ENCODE measurements at regions not wholly inside any gene's neighbourhood (a gene's known extent, or its start where the extent isn't known, plus 50 kb on each side); places are given as distances from the start of the nearest gene placed in this dataset.
"Not testable (repeated sequence)": the region's sequence is repeated elsewhere in the genome, so short reads cannot be mapped to it uniquely, and the experiment has no call there.

DNA sequence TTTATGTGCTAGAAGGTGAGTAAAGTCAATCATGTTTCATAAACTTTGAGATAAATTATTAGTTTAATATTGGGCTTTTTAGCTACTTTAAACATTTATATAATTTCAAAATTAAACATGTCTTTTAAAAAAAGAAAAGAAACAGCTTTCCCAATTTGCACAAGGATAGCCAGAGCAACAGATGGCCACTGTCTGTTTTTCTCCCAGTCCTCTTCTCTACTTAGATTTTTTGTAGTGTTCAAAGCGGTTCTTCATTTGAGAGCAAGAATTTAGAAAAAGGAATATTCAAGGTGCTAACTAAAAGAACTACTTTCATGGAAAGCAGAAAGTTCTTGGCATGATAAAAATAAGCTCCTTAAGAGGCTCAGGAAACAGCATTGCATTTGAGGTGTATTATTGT lies 128.3 kb upstream of the MIR17HG start:
- DNase-seq (ENCODE audit: low read depth): no peak

DNA sequence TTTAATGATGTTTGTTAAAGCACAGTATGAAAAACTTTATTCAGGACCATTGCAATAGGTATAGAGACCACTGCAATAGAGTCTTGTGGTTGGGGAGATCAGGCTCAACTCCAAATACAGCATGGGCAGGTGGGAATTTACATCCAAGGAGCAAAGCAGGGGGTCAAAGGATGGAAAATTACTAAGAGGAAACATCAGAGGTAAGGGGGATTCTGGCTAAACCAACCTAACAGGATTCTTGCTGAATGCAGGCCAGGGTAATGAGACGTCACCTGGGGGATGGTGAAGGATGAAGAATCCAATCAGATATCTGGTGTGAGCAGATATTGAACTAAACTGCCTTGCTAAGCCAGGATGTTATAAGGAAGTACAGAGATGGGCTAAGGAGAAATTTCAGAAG lies 126.6 kb upstream of the MIR17HG start:
- DNase-seq (ENCODE audit: low read depth): no peak

GRCh38 chr13:91228108-91228507 lies 119.4 kb upstream of the MIR17HG start:
- no peak for DNase-seq (ENCODE audit: low read depth)

DNA sequence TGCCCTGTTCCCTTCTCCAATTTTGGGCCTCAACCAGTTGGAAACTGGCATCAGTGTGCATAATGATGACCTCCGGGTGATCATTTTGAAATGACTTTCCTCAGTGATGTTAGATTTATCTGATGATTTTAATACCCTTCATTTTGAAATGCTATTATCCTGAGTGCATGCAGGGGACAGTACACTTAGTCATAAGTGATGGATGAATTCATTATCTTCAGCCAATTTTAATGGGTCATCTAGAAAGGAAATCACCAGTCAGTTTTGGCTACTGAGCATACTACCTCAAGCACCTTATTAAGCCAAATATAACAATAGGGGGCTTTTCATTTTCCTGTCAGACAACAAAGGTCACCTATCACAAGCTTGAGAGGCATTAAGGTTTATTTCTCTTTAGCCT lies 118.5 kb upstream of the MIR17HG start:
- no peak for DNase-seq (ENCODE audit: low read depth)

DNA sequence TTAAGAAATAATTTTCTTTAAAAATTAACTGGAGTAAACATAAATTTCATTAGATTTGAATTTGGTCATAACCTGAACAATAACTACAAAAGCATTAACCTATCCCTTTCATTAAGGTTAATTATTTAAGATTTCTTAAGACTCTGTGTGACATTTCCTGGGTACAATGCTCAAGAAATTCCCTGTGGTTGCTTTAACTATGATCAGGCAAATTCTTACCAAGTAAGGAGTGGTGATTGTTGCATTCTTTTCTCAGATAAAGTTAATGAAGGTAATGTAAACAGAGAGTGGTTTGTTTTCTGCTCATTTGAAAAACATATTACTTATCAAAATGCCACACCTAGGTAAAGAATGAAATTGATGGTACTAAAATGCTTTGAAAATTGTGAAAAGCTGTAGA lies 114.8 kb upstream of the MIR17HG start:
- DNase-seq (ENCODE audit: low read depth): no peak

- DNase-seq (ENCODE audit: low read depth): no peak
These were observed 114.2 kb upstream of the MIR17HG start for GRCh38 chr13:91233291-91233690.

DNA sequence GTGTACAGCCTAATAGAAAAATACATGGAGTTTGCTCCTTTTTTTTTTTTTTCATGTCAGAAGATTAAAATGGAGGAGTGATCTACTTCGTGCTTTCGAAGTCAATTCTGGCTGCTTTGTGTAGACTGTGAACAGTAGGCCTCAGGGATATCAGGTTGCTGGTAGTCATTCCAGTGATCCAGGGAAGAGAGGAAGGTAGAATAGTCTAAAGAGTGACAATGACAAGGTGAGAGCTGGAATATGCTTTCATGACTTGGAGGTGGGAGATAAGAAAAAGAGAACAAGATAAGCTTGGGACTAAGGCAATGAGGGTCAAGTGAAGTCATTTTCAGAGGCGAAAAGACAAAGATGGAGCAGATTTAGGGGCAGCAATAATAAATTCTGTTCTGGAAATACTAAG lies 111.3 kb upstream of the MIR17HG start:
- no peak for DNase-seq (ENCODE audit: low read depth)

- no peak for DNase-seq (ENCODE audit: low read depth)
These were observed 110.6 kb upstream of the MIR17HG start for GRCh38 chr13:91236921-91237320.

DNA sequence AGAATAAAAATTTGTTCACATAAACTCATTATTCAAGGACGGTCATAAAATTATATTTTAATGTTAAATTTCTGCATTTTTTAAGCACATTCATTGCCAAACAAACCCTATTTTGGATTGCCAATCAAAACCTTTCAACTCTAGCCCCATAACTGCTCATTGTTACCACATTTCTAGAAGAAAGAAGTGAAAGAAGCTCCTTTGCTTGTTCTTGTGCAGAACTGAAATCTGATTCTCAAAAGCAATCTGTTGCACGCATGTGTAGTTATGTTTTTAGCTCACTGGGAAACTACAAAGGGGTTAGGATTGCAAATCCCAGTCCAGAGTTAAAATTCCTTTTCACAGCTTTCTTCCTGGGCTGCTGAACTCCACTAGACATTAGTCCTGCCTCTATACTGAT lies 109.5 kb upstream of the MIR17HG start:
- DNase-seq (ENCODE audit: low read depth): no peak

DNA sequence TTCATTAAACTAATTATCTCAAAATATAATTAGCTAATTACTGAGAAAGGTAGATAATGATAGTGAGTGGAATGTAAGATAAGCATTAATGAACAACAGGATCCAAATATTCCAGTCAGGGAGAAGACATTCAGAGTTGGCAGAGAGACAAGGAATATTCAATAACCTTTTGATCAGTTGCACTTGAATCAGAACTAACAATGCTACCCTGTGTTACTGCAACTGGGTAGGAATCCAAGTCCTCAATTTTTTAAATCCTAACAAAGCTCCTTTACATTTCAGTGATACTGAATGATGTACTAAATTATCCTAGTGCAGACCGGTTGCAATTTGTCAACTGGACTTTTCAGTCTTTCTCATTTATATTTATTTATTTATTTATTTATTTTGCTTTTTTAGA lies 107.1 kb upstream of the MIR17HG start:
- no peak for DNase-seq (ENCODE audit: low read depth)

- DNase-seq (ENCODE audit: low read depth): no peak
These were observed 106.1 kb upstream of the MIR17HG start for GRCh38 chr13:91241221-91241933.

- DNase-seq (ENCODE audit: low read depth): no peak
These were observed 104.8 kb upstream of the MIR17HG start for GRCh38 chr13:91242652-91243051.

GRCh38 chr13:91245288-91245687 lies 102.2 kb upstream of the MIR17HG start:
- DNase-seq (ENCODE audit: low read depth): no peak

- DNase-seq (ENCODE audit: low read depth): no peak
These were observed 99.7 kb upstream of the MIR17HG start for GRCh38 chr13:91247768-91248167.

GRCh38 chr13:91248249-91248648 lies 99.2 kb upstream of the MIR17HG start:
- DNase-seq (ENCODE audit: low read depth): no peak

DNA sequence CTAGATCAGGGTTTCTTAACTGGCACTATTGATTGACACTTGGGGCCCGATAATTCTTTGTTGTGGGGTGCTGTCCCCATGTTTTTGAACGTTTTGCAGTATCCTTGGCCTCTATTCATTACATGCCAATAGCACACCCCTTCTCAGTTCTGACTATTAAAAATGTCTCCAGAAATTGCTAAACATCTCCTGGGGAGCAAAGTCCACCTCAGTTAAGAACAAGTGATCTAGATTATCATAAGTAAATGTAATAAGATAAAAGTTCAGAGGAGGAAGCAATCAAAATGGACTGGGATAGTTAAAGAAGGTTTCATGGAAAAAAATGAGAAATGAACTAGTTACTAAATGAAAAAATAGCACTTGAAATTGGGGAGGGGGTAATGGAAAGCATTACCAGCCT lies 98.1 kb upstream of the MIR17HG start:
- DNase-seq (ENCODE audit: low read depth): no peak

DNA sequence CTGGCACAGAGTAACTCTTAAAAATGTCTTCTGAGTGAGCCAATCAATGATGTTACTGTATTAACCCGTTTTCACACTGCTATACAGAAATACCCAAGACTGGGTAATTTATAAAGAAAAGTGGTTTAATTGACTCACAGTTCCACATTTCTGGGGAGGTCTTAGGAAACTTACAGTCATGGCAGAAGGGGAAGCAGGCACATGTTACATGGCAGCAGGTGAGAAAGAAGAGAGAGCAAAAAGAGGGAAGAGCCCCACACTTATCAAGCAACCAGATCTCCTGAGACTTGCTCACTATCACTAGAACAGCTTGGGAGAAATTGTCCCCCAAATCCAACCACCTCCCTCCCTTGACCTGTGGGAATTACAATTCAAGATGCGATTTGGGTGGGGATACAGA lies 97.6 kb upstream of the MIR17HG start:
- DNase-seq (ENCODE audit: low read depth): no peak

GRCh38 chr13:91251573-91251972 lies 95.9 kb upstream of the MIR17HG start:
- not testable (repeated sequence) for DNase-seq (ENCODE audit: low read depth)

GRCh38 chr13:91264484-91264883 lies 83.0 kb upstream of the MIR17HG start:
- DNase-seq (ENCODE audit: low read depth): no peak

GRCh38 chr13:91269237-91269636 lies 78.2 kb upstream of the MIR17HG start:
- no peak for DNase-seq (ENCODE audit: low read depth)

DNA sequence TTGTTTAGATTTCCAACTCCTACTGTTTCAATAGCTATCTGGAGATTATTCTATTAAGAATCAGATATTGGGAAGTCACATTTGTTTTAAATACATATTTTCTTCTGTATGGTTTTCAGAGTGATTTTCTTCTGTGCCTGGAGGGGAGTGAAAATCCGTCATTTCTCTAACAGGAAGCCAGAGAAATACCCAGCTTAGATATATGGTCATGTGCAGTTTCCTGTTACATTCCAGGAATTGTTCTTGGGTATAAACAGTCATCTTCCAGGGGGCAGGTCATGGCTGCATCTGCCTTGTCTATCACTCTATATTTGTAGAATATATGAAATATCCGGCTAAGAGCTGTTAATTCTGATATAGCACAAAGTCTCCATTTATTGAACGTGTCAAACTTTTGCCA lies 77.5 kb upstream of the MIR17HG start:
- DNase-seq (ENCODE audit: low read depth): no peak

GRCh38 chr13:91272235-91272777 lies 75.2 kb upstream of the MIR17HG start:
- DNase-seq (ENCODE audit: low read depth): no peak

DNA sequence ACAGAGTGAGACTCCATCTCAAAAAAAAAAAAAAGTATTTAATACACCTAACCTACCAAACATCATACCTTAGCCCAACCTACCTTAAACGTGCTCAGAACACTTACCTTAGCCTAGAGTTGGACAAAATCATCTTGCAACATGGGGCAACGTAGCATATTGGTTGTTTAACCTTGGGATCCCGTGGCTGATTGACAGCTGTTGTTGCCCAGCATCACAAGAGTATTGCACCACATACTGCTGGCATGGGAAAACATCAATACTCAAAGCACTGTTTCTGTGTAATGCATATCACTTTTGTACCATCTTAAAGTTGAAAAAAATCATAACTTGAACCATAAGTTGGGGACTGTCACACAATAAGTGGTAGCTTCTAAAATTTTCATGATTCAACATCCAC lies 73.8 kb upstream of the MIR17HG start:
- no peak for DNase-seq (ENCODE audit: low read depth)

DNA sequence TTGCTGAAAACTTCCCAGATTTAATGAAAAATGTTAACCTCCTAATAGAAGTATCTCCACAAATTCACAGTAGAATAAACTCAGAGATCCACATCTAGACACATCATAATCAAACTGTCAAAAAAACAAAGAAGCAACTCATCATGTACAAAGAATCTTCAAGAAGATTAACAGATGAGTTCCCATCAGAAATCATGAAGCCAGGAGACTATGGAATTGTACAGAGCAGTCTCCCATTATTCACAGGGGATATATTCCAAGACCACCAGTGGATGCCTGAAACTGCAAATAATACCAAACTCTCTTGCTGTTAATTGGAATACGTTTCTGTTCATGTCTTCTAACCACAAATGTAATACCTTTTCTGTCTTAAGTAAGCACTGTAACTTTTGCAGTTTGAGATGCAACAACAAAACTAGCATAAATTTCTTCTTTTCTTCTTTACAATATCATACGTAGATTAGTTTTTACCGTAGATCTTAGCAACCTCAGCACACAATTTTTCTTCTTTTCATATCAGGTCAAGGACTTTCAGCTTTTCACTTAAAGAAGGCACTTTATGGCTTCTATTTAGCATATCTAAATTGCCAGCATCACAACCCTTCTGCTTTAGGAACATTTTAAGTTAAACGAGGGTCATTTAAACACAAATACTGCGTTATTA lies 70.3 kb upstream of the MIR17HG start:
- no peak for DNase-seq (ENCODE audit: low read depth)

All from HS-5 (cell line).